ENCODE measurements at regions not wholly inside any gene's neighbourhood (a gene's known extent, or its start where the extent isn't known, plus 50 kb on each side); places are given as distances from the start of the nearest gene placed in this dataset.
"Not testable (repeated sequence)": the region's sequence is repeated elsewhere in the genome, so short reads cannot be mapped to it uniquely, and the experiment has no call there.

DNA sequence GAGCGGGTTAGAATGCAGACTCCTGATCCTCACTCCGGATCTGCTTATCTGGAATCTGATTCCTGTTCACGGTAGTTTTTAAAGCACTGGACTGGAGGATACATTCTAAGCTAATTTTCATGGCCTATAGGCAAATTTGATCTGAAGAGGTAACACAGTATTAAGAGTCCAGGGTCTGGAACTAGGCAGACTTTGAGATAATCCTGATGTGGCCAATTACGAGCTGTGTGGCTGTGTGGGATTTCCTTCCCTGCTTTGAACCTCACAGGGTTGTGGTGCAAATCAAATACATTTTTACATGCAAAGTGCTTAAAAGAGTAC is 285.2 kb downstream of the MIAT start:
- no TSS peak for BruUV-seq (replicated peaks)
- H3K27ac ChIP-seq (ENCODE audit: low read depth, low read length, poor library complexity, severe bottlenecking): no peak overlapping the region
- intact Hi-C loops (cut with micrococcal nuclease; ENCODE audit: unreplicated experiment): no loop called here

DNA sequence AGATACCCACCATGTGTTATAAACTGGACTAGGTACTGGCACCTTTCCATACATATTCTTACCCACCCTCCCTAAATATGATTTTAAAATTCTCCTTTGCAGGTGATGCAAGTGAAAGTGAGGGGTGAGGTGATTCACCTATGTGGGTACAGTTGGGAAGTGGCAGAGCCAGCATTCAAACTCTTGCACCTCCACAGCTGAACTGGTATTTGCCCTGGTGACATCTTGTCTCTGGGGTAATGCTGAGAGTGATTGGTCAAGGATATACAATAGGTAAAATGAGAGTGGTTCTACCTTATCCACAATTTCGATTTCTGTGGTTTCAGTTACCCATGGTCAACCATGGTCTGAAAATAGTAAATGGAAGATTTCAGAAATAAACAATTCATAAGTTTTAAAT is 288.2 kb downstream of the MIAT start:
- no peak for DNase-seq (ENCODE audit: low spot score)
- BruUV-seq (replicated peaks): no TSS peak
- no peaks in the 10 kb centered on the region for H3K36me3 ChIP-seq (ENCODE audit: insufficient read depth, low read length, poor library complexity, severe bottlenecking)
- no peaks in the 10 kb centered on the region for H3K4me1 ChIP-seq (ENCODE audit: insufficient read depth, low read length, poor library complexity, severe bottlenecking)
- ChIA-PET POLR2A (ENCODE audit: low non-redundant PET) (no interaction called here), CTCF (no interaction called here)
- intact Hi-C loops (cut with micrococcal nuclease; ENCODE audit: unreplicated experiment): no loop called here
- H3K4me3 ChIP-seq (ENCODE audit: low read depth, low read length, poor library complexity, severe bottlenecking): no peak overlapping the region
- no peaks in the 10 kb centered on the region for H3K27me3 ChIP-seq (replicated peaks; ENCODE audit: insufficient read depth, low read depth, low read length, poor library complexity)
- TF ChIP-seq, protein P1, sequence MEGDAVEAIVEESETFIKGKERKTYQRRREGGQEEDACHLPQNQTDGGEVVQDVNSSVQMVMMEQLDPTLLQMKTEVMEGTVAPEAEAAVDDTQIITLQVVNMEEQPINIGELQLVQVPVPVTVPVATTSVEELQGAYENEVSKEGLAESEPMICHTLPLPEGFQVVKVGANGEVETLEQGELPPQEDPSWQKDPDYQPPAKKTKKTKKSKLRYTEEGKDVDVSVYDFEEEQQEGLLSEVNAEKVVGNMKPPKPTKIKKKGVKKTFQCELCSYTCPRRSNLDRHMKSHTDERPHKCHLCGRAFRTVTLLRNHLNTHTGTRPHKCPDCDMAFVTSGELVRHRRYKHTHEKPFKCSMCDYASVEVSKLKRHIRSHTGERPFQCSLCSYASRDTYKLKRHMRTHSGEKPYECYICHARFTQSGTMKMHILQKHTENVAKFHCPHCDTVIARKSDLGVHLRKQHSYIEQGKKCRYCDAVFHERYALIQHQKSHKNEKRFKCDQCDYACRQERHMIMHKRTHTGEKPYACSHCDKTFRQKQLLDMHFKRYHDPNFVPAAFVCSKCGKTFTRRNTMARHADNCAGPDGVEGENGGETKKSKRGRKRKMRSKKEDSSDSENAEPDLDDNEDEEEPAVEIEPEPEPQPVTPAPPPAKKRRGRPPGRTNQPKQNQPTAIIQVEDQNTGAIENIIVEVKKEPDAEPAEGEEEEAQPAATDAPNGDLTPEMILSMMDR (conservative IDR thresholded peaks at IDR 0.05; ENCODE audit: low read depth, low read length): no peak
- TF ChIP-seq EZH2 (IDR thresholded peaks at IDR 0.05; ENCODE audit: borderline replicate concordance, low read depth, low read length, poor library complexity, severe bottlenecking): no peak
- no peaks in the 10 kb centered on the region for H3K9me3 ChIP-seq (ENCODE audit: low read depth, low read length, poor library complexity, severe bottlenecking)
- no peak overlapping the region for H3K27ac ChIP-seq (ENCODE audit: low read depth, low read length, poor library complexity, severe bottlenecking)

More for the DNA sequence above, 285.2 kb downstream of the MIAT start:
- no peak for DNase-seq (ENCODE audit: low spot score)
- H3K36me3 ChIP-seq (ENCODE audit: insufficient read depth, low read length, poor library complexity, severe bottlenecking): no peaks in the 10 kb centered on the region
- no peaks in the 10 kb centered on the region for H3K4me1 ChIP-seq (ENCODE audit: insufficient read depth, low read length, poor library complexity, severe bottlenecking)
- ChIA-PET CTCF (no interaction called here), POLR2A (ENCODE audit: low non-redundant PET) (no interaction called here)
- no peak for TF ChIP-seq EZH2 (IDR thresholded peaks at IDR 0.05; ENCODE audit: borderline replicate concordance, low read depth, low read length, poor library complexity, severe bottlenecking)
- TF ChIP-seq, protein P1 (conservative IDR thresholded peaks at IDR 0.05; ENCODE audit: low read depth, low read length): no peak
- no peaks in the 10 kb centered on the region for H3K27me3 ChIP-seq (replicated peaks; ENCODE audit: insufficient read depth, low read depth, low read length, poor library complexity)
- no peaks in the 10 kb centered on the region for H3K9me3 ChIP-seq (ENCODE audit: low read depth, low read length, poor library complexity, severe bottlenecking)
- no peak overlapping the region for H3K4me3 ChIP-seq (ENCODE audit: low read depth, low read length, poor library complexity, severe bottlenecking)

GRCh38 chr22:26949193-26949592 is 291.8 kb downstream of the MIAT start:
- ChIA-PET CTCF (no interaction called here), POLR2A (ENCODE audit: low non-redundant PET) (no interaction called here)
- intact Hi-C loops (cut with micrococcal nuclease; ENCODE audit: unreplicated experiment): no loop called here
- Histone ChIP-seq H3K27ac (ENCODE audit: low read depth, low read length, poor library complexity, severe bottlenecking) (no peak overlapping the region), H3K36me3 (ENCODE audit: insufficient read depth, low read length, poor library complexity, severe bottlenecking) (no peaks in the 10 kb centered on the region), H3K4me1 (ENCODE audit: insufficient read depth, low read length, poor library complexity, severe bottlenecking) (no peaks in the 10 kb centered on the region), H3K9me3 (ENCODE audit: low read depth, low read length, poor library complexity, severe bottlenecking) (no peaks in the 10 kb centered on the region), H3K4me3 (ENCODE audit: low read depth, low read length, poor library complexity, severe bottlenecking) (no peak overlapping the region), H3K27me3 (replicated peaks; ENCODE audit: insufficient read depth, low read depth, low read length, poor library complexity) (peaks cover 6% of the 10 kb centered on the region)
- TF ChIP-seq, protein P1 (conservative IDR thresholded peaks at IDR 0.05; ENCODE audit: low read depth, low read length): no peak
- BruUV-seq (replicated peaks): no TSS peak
- peak; percentile 51 for DNase-seq (ENCODE audit: low spot score)

DNA sequence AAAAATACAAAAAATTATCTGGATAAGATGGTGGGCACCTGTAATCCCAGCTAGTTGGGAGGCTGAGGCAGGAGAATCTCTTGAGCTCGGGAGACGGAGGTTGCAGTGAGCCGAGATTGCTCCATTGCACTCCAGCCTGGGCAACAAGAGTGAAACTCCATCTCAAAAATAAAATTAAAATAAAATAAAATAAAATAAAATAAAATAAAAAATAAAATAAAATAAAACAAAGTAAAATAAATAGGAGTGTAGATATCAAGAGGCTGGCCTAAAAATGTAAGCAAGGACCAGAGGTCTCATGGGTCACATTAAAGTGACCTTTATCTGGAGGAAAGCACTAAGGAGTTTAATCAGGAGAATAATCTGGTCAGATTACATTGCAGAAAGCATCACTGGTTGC is 293.8 kb downstream of the MIAT start:
- H3K4me1 ChIP-seq (ENCODE audit: insufficient read depth, low read length, poor library complexity, severe bottlenecking); CTCF ChIA-PET; BruUV-seq (replicated peaks): not testable (repeated sequence)

More for the DNA sequence above, 293.8 kb downstream of the MIAT start:
- H3K9me3 ChIP-seq (ENCODE audit: low read depth, low read length, poor library complexity, severe bottlenecking); H3K4me3 ChIP-seq (ENCODE audit: low read depth, low read length, poor library complexity, severe bottlenecking); DNase-seq (ENCODE audit: low spot score); H3K36me3 ChIP-seq (ENCODE audit: insufficient read depth, low read length, poor library complexity, severe bottlenecking); intact Hi-C loops (cut with micrococcal nuclease; ENCODE audit: unreplicated experiment); POLR2A ChIA-PET (ENCODE audit: low non-redundant PET); H3K27ac ChIP-seq (ENCODE audit: low read depth, low read length, poor library complexity, severe bottlenecking); H3K27me3 ChIP-seq (replicated peaks; ENCODE audit: insufficient read depth, low read depth, low read length, poor library complexity): not testable (repeated sequence)

Data from A673 (cell line).